ENCODE measurements at regions not wholly inside any gene's neighbourhood (a gene's known extent, or its start where the extent isn't known, plus 50 kb on each side); places are given as distances from the start of the nearest gene placed in this dataset.

- Histone ChIP-seq H3K36me3 (replicated peaks in 1 of 2; ENCODE audit: insufficient read depth in 1 of 2, low read depth in 2 of 2) (no peaks in the 10 kb centered on the region), H3K4me3 (no peak overlapping the region), H3K27ac (no peak overlapping the region), H3K9me3 (no peaks in the 10 kb centered on the region), H3K27me3 (no peaks in the 10 kb centered on the region), H3K4me1 (no peaks in the 10 kb centered on the region)
- 88 to 90% methylated on average over 1 of the region's 1 CpG for WGBS, 2 donors
- intact Hi-C loops (cut with DNase I), result no loop called here
- DNase-seq (no peak), ATAC-seq (no peak)
- TF ChIP-seq, protein P1, sequence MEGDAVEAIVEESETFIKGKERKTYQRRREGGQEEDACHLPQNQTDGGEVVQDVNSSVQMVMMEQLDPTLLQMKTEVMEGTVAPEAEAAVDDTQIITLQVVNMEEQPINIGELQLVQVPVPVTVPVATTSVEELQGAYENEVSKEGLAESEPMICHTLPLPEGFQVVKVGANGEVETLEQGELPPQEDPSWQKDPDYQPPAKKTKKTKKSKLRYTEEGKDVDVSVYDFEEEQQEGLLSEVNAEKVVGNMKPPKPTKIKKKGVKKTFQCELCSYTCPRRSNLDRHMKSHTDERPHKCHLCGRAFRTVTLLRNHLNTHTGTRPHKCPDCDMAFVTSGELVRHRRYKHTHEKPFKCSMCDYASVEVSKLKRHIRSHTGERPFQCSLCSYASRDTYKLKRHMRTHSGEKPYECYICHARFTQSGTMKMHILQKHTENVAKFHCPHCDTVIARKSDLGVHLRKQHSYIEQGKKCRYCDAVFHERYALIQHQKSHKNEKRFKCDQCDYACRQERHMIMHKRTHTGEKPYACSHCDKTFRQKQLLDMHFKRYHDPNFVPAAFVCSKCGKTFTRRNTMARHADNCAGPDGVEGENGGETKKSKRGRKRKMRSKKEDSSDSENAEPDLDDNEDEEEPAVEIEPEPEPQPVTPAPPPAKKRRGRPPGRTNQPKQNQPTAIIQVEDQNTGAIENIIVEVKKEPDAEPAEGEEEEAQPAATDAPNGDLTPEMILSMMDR (IDR thresholded peaks at IDR 0.05), result no peak
- TF ChIP-seq POLR2A (IDR thresholded peaks at IDR 0.05), result no peak
These were observed 85.1 kb upstream of the SMAD1 start for GRCh38 chr4:145396581-145396980.

DNA sequence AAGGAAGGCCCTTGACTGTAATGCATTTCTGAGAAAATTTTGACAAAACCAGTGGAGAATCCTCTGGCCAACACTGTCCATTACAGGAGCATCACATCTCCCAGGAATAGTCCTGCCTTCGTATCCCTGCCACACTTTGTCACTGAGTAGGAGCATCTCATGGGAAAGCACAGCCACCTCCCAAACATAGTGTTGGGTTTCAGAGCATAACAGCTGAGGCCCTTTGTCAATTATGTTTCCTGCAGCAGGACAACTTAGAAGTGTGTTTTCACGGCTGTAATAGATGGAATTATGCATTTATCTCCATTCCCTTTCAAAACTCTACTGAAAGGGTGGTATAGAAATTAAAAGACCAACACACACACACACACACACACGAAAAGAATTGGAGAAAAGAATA is 91.1 kb upstream of the SMAD1 start:
- no peaks in the 10 kb centered on the region for H3K36me3 ChIP-seq (replicated peaks in 1 of 2; ENCODE audit: insufficient read depth in 1 of 2, low read depth in 2 of 2)
- DNase-seq (no peak), ATAC-seq (no peak)
- intact Hi-C loops (cut with DNase I), result no loop called here
- no peak for TF ChIP-seq POLR2A (IDR thresholded peaks at IDR 0.05)
- TF ChIP-seq, protein P1 (IDR thresholded peaks at IDR 0.05), result no peak
- no peaks in the 10 kb centered on the region for H3K9me3 ChIP-seq
- 74 to 77% methylated on average over 3 of the region's 3 CpGs for WGBS, 2 donors
- no peaks in the 10 kb centered on the region for H3K27me3 ChIP-seq
- no peak overlapping the region for H3K4me3 ChIP-seq
- no peak overlapping the region for H3K27ac ChIP-seq
- H3K4me1 ChIP-seq, result no peaks in the 10 kb centered on the region

DNA sequence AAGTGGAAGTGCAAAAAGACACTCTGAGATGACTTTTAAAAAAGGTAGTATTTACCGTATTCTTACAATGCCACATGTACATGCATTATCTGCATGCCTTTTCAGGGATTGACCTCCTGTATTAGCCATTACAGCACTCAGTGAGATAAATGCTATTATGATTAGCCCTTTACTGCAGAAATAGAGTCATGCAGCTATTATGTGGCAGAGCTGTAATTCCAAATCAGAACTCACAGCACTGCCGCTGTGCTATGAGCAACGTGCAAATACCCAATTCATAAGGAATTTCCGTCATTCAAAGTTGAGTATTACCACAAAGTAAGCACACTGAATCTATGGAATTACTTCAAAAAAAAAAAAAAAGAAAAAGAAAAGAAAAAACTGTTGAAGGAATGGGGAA is 92.1 kb upstream of the SMAD1 start:
- no peak for DNase-seq

GRCh38 chr4:145388043-145388442 is 93.6 kb upstream of the SMAD1 start:
- intact Hi-C loops (cut with DNase I), result no loop called here
- no peaks in the 10 kb centered on the region for H3K4me1 ChIP-seq
- H3K9me3 ChIP-seq, result no peaks in the 10 kb centered on the region
- no peak for DNase-seq
- no peaks in the 10 kb centered on the region for H3K36me3 ChIP-seq (replicated peaks in 1 of 2; ENCODE audit: insufficient read depth in 1 of 2, low read depth in 2 of 2)
- WGBS, 2 donors, result 21 to 49% methylated on average over 3 of the region's 3 CpGs
- no peaks in the 10 kb centered on the region for H3K27me3 ChIP-seq
- no peak for ATAC-seq
- H3K27ac ChIP-seq, result no peak overlapping the region
- TF ChIP-seq, protein P1 (IDR thresholded peaks at IDR 0.05), result no peak
- no peak for TF ChIP-seq POLR2A (IDR thresholded peaks at IDR 0.05)
- H3K4me3 ChIP-seq, result no peak overlapping the region

More for the DNA sequence above, 92.1 kb upstream of the SMAD1 start:
- Histone ChIP-seq H3K27ac (no peak overlapping the region), H3K36me3 (replicated peaks in 1 of 2; ENCODE audit: insufficient read depth in 1 of 2, low read depth in 2 of 2) (no peaks in the 10 kb centered on the region), H3K9me3 (no peaks in the 10 kb centered on the region), H3K4me1 (no peaks in the 10 kb centered on the region), H3K4me3 (no peak overlapping the region), H3K27me3 (no peaks in the 10 kb centered on the region)
- WGBS, 2 donors, result 60 to 80% methylated on average over 4 of the region's 4 CpGs
- TF ChIP-seq, protein P1 (IDR thresholded peaks at IDR 0.05), result no peak
- TF ChIP-seq POLR2A (IDR thresholded peaks at IDR 0.05), result no peak
- no peak for ATAC-seq
- intact Hi-C loops (cut with DNase I), result no loop called here

DNA sequence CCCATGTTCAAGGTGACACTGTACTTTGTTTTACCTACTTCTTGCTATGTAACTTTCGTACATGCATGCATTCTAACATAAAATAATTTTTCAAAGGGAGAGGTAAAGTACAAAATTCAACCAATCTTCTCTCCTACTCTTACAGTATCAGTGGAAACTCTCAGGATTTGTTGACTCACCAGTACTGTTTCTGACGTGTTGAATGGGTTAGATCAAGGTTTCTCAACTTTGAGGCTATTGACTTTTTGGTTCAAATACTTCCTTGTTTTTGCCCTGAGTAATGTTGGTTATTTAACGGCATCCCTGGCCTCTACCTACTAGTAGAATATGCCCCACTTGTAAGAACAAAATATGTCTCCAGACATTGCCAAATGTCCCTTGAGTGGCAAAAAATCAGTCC is 94.6 kb upstream of the SMAD1 start:
- Histone ChIP-seq H3K36me3 (replicated peaks in 1 of 2; ENCODE audit: insufficient read depth in 1 of 2, low read depth in 2 of 2) (no peaks in the 10 kb centered on the region), H3K27ac (no peak overlapping the region), H3K4me3 (no peak overlapping the region), H3K4me1 (no peaks in the 10 kb centered on the region), H3K9me3 (no peaks in the 10 kb centered on the region), H3K27me3 (no peaks in the 10 kb centered on the region)
- DNase-seq, result no peak
- TF ChIP-seq, protein P1 (IDR thresholded peaks at IDR 0.05), result no peak
- no peak for TF ChIP-seq POLR2A (IDR thresholded peaks at IDR 0.05)
- ATAC-seq, result peak; percentile 33
- intact Hi-C loops (cut with DNase I), result no loop called here
- WGBS, 2 donors, result 51 to 54% methylated on average over 3 of the region's 3 CpGs

All from body of pancreas (tissue), 4 donors.